ENCODE measurements at regions not wholly inside any gene's neighbourhood (a gene's known extent, or its start where the extent isn't known, plus 50 kb on each side); places are given as distances from the start of the nearest gene placed in this dataset.
"Not testable (repeated sequence)": the region's sequence is repeated elsewhere in the genome, so short reads cannot be mapped to it uniquely, and the experiment has no call there.

GRCh38 chr5:62771341-62771740, 192.7 kb downstream of the LRRC70 start:
- H3K27ac Mint-ChIP-seq, result no peak overlapping the region
- no peak overlapping the region for H3K27ac ChIP-seq (ENCODE audit: low read depth, low read length)
- H3K36me3 ChIP-seq (ENCODE audit: insufficient read depth, low read length), result no peaks in the 10 kb centered on the region
- H3K4me1 Mint-ChIP-seq, result no peaks in the 10 kb centered on the region
- no peaks in the 10 kb centered on the region for H3K9me3 Mint-ChIP-seq
- no peaks in the 10 kb centered on the region for H3K27me3 ChIP-seq (ENCODE audit: insufficient read depth, low read length, poor library complexity, severe bottlenecking)
- H3K27me3 Mint-ChIP-seq, result peaks cover 7% of the 10 kb centered on the region in 2 donors
- no peak for DNase-seq
- H3K9me3 ChIP-seq (ENCODE audit: low read length), result no peaks in the 10 kb centered on the region
- H3K4me1 ChIP-seq (ENCODE audit: insufficient read depth, low read length), result no peaks in the 10 kb centered on the region
- CTCF ChIA-PET, result no interaction called here
- H3K4me3 Mint-ChIP-seq, result no peak overlapping the region
- no peak overlapping the region for H3K4me3 ChIP-seq (ENCODE audit: low read length)
- H3K36me3 Mint-ChIP-seq, result no peaks in the 10 kb centered on the region
- POLR2A ChIA-PET, result no interaction called here

DNA sequence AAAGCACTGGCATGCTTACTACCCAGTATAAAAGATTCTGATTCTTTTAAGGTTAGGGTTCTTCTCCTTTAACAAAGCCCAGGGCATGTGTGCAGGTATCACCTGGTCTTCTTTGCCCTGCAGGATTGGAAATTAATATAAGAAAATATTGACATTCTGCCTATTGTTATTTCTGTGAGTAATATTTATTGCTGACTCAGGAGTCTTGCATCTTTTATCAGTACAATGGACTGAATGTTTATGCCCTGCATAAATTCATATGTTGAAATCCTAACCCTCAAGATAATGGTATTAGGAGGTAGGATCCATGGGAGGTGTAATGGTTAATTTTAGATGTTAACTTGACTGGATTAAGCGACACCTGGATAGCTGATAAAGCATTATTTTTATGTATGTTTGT, 189.0 kb downstream of the LRRC70 start:
- no peak overlapping the region for H3K4me3 Mint-ChIP-seq
- no peak overlapping the region for H3K27ac ChIP-seq (ENCODE audit: low read depth, low read length)
- no peak overlapping the region for H3K27ac Mint-ChIP-seq
- H3K27me3 ChIP-seq (ENCODE audit: insufficient read depth, low read length, poor library complexity, severe bottlenecking), result no peaks in the 10 kb centered on the region
- no peaks in the 10 kb centered on the region for H3K9me3 ChIP-seq (ENCODE audit: low read length)
- H3K4me3 ChIP-seq (ENCODE audit: low read length), result no peak overlapping the region
- H3K4me1 ChIP-seq (ENCODE audit: insufficient read depth, low read length), result no peaks in the 10 kb centered on the region
- H3K27me3 Mint-ChIP-seq, result peaks cover 7 to 18% of the 10 kb centered on the region in 2 donors
- H3K36me3 Mint-ChIP-seq, result no peaks in the 10 kb centered on the region
- H3K9me3 Mint-ChIP-seq, result no peaks in the 10 kb centered on the region
- ChIA-PET CTCF (no interaction called here), POLR2A (no interaction called here)
- no peaks in the 10 kb centered on the region for H3K36me3 ChIP-seq (ENCODE audit: insufficient read depth, low read length)
- no peak for DNase-seq
- no peaks in the 10 kb centered on the region for H3K4me1 Mint-ChIP-seq

- H3K27ac Mint-ChIP-seq, result no peak overlapping the region
- H3K36me3 ChIP-seq (ENCODE audit: insufficient read depth, low read length), result no peaks in the 10 kb centered on the region
- no peaks in the 10 kb centered on the region for H3K27me3 ChIP-seq (ENCODE audit: insufficient read depth, low read length, poor library complexity, severe bottlenecking)
- peaks cover 7 to 18% of the 10 kb centered on the region in 2 donors for H3K27me3 Mint-ChIP-seq
- no peaks in the 10 kb centered on the region for H3K4me1 Mint-ChIP-seq
- H3K4me3 ChIP-seq (ENCODE audit: low read length), result no peak overlapping the region
- no peaks in the 10 kb centered on the region for H3K9me3 Mint-ChIP-seq
- H3K4me3 Mint-ChIP-seq, result no peak overlapping the region
- ChIA-PET CTCF (no interaction called here), POLR2A (no interaction called here)
- no peak overlapping the region for H3K27ac ChIP-seq (ENCODE audit: low read depth, low read length)
- no peak for DNase-seq
- no peaks in the 10 kb centered on the region for H3K9me3 ChIP-seq (ENCODE audit: low read length)
- H3K4me1 ChIP-seq (ENCODE audit: insufficient read depth, low read length), result no peaks in the 10 kb centered on the region
- no peaks in the 10 kb centered on the region for H3K36me3 Mint-ChIP-seq
These were observed 188.5 kb downstream of the LRRC70 start for GRCh38 chr5:62767077-62767476.

DNA sequence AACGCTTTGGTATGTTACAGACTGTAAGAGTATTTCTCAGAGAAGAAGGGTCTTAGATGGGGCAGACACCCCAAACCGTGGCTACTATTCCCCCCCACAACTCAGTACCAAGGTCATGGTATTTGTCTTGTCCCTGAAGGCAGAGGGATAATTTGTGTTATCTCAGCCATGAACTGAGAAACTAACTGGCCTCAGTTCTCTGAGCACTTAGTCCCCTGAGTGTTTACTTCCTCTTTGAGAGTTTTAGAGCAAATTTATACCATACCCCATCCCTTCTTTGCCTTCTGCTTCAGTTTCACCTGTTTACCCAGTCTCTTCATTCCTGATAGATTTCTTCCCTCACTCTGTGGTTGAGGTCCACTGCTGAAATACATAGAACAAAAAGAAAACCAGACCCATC, 183.9 kb downstream of the LRRC70 start:
- Mint-ChIP-seq H3K4me1 (no peaks in the 10 kb centered on the region), H3K27me3 (peaks cover 0 to 12% of the 10 kb centered on the region in 2 donors)
- no peak overlapping the region for H3K27ac ChIP-seq (ENCODE audit: low read depth, low read length)

DNA sequence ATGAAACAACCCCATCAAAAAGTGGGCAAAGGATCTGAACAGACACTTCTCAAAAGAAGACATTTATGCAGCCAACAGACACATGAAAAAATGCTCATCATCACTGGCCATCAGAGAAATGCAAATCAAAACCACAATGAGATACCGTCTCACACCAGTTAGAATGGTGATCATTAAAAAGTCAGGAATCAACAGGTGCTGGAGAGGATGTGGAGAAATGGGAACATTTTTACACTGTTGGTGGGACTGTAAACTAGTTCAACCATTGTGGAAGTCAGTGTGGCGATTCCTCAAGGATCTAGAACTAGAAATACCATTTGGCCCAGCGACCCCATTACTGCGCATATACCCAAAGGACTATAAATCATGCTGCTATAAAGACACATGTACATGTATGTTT, 179.1 kb downstream of the LRRC70 start:
- H3K36me3 Mint-ChIP-seq; H3K9me3 ChIP-seq (ENCODE audit: low read length); H3K4me3 ChIP-seq (ENCODE audit: low read length); H3K4me1 Mint-ChIP-seq; H3K36me3 ChIP-seq (ENCODE audit: insufficient read depth, low read length); CTCF ChIA-PET; H3K27ac ChIP-seq (ENCODE audit: low read depth, low read length); H3K27me3 Mint-ChIP-seq; POLR2A ChIA-PET; H3K27me3 ChIP-seq (ENCODE audit: insufficient read depth, low read length, poor library complexity, severe bottlenecking); H3K9me3 Mint-ChIP-seq; H3K4me3 Mint-ChIP-seq; H3K4me1 ChIP-seq (ENCODE audit: insufficient read depth, low read length); DNase-seq; H3K27ac Mint-ChIP-seq: not testable (repeated sequence)

More for the DNA sequence above, 183.9 kb downstream of the LRRC70 start:
- no peak overlapping the region for H3K27ac Mint-ChIP-seq
- no peak for DNase-seq
- no peaks in the 10 kb centered on the region for H3K36me3 Mint-ChIP-seq
- H3K4me3 Mint-ChIP-seq, result no peak overlapping the region
- Histone ChIP-seq H3K4me3 (ENCODE audit: low read length) (no peak overlapping the region), H3K27me3 (ENCODE audit: insufficient read depth, low read length, poor library complexity, severe bottlenecking) (no peaks in the 10 kb centered on the region), H3K36me3 (ENCODE audit: insufficient read depth, low read length) (no peaks in the 10 kb centered on the region), H3K9me3 (ENCODE audit: low read length) (no peaks in the 10 kb centered on the region), H3K4me1 (ENCODE audit: insufficient read depth, low read length) (no peaks in the 10 kb centered on the region)
- POLR2A ChIA-PET, result no interaction called here
- CTCF ChIA-PET, result no interaction called here
- H3K9me3 Mint-ChIP-seq, result peaks cover 0 to 2% (median 2%) of the 10 kb centered on the region in 5 donors

DNA sequence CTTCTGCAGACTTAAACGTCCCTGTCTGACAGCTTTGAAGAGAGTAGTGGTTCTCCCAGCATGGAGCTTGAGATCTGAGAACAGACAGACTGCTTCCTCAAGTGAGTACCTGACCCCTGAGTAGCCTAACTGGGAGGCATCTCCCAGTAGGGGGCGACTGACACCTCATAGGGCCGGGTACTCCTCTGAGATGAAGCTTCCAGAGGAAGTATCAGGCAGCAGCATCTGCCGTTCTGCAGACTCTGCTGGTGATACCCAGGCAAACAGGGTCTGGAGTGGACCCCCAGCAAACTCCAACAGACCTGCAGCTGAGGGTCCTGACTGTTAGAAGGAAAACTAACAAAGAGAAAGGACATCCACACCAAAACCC, 174.4 kb downstream of the LRRC70 start:
- POLR2A ChIA-PET, H3K4me3 Mint-ChIP-seq: not testable (repeated sequence)

GRCh38 chr5:62752056-62752997, 173.7 kb downstream of the LRRC70 start:
- CTCF ChIA-PET, result interaction anchor here (1.5 kb wide), 1 partner anchor 14 kb away, joined by 3 read pairs; no protein-coding TSS in a partner anchor
- POLR2A ChIA-PET, H3K4me1 Mint-ChIP-seq: not testable (repeated sequence)

More for the DNA sequence above, 174.4 kb downstream of the LRRC70 start:
- H3K36me3 Mint-ChIP-seq; H3K4me1 ChIP-seq (ENCODE audit: insufficient read depth, low read length); H3K36me3 ChIP-seq (ENCODE audit: insufficient read depth, low read length); H3K27ac ChIP-seq (ENCODE audit: low read depth, low read length); DNase-seq; H3K4me1 Mint-ChIP-seq; H3K4me3 ChIP-seq (ENCODE audit: low read length); H3K9me3 Mint-ChIP-seq; H3K27me3 ChIP-seq (ENCODE audit: insufficient read depth, low read length, poor library complexity, severe bottlenecking); H3K27ac Mint-ChIP-seq; H3K9me3 ChIP-seq (ENCODE audit: low read length): not testable (repeated sequence)
- CTCF ChIA-PET, result interaction anchor here (1.5 kb wide), 1 partner anchor 13 kb away, joined by 3 read pairs; no protein-coding TSS in a partner anchor
- H3K27me3 Mint-ChIP-seq, result peaks cover 10 to 14% of the 10 kb centered on the region in 2 donors

GRCh38 chr5:62742207-62742606, 163.6 kb downstream of the LRRC70 start:
- CTCF ChIA-PET, result no interaction called here
- no peaks in the 10 kb centered on the region for H3K36me3 Mint-ChIP-seq
- Histone ChIP-seq H3K4me3 (ENCODE audit: low read length) (no peak overlapping the region), H3K4me1 (ENCODE audit: insufficient read depth, low read length) (no peaks in the 10 kb centered on the region), H3K27ac (ENCODE audit: low read depth, low read length) (no peak overlapping the region), H3K9me3 (ENCODE audit: low read length) (no peaks in the 10 kb centered on the region), H3K27me3 (ENCODE audit: insufficient read depth, low read length, poor library complexity, severe bottlenecking) (no peaks in the 10 kb centered on the region), H3K36me3 (ENCODE audit: insufficient read depth, low read length) (no peaks in the 10 kb centered on the region)
- no peak for DNase-seq
- no peaks in the 10 kb centered on the region for H3K4me1 Mint-ChIP-seq
- H3K27ac Mint-ChIP-seq, result peak overlapping the region in 1 of 8 donors; percentile 5
- no peak overlapping the region for H3K4me3 Mint-ChIP-seq
- peaks cover 0 to 2% (median 0%) of the 10 kb centered on the region in 5 donors for H3K9me3 Mint-ChIP-seq
- H3K27me3 Mint-ChIP-seq, result peaks cover 5 to 17% of the 10 kb centered on the region in 2 donors
- POLR2A ChIA-PET, result no interaction called here

More at GRCh38 chr5:62752056-62752997, 173.7 kb downstream of the LRRC70 start:
- not testable (repeated sequence) for H3K4me1 ChIP-seq (ENCODE audit: insufficient read depth, low read length); H3K36me3 ChIP-seq (ENCODE audit: insufficient read depth, low read length); H3K4me3 Mint-ChIP-seq; H3K27ac Mint-ChIP-seq; H3K27me3 ChIP-seq (ENCODE audit: insufficient read depth, low read length, poor library complexity, severe bottlenecking); H3K36me3 Mint-ChIP-seq; H3K9me3 ChIP-seq (ENCODE audit: low read length); H3K27ac ChIP-seq (ENCODE audit: low read depth, low read length); DNase-seq; H3K9me3 Mint-ChIP-seq; H3K4me3 ChIP-seq (ENCODE audit: low read length)
- peaks cover 10 to 14% of the 10 kb centered on the region in 2 donors for H3K27me3 Mint-ChIP-seq

All from CD8-positive, alpha-beta memory T cell (primary cell).